ENCODE measurements at regions not wholly inside any gene's neighbourhood (a gene's known extent, or its start where the extent isn't known, plus 50 kb on each side); places are given as distances from the start of the nearest gene placed in this dataset.
"Not testable (repeated sequence)": the region's sequence is repeated elsewhere in the genome, so short reads cannot be mapped to it uniquely, and the experiment has no call there.

GRCh38 chr21:28858424-28858823 lies 134.3 kb downstream of the LTN1 start:
- TF ChIP-seq CTCF (IDR thresholded peaks at IDR 0.05; ENCODE audit: insufficient read depth, low read depth, low read length, missing control alignments): no peak
- no peak for DNase-seq (ENCODE audit: low read depth)
- H3K4me3 ChIP-seq (ENCODE audit: low read length): no peak overlapping the region

GRCh38 chr21:28857752-28858151 lies 134.9 kb downstream of the LTN1 start:
- no peak for TF ChIP-seq CTCF (IDR thresholded peaks at IDR 0.05; ENCODE audit: insufficient read depth, low read depth, low read length, missing control alignments)
- DNase-seq (ENCODE audit: low read depth): no peak
- H3K4me3 ChIP-seq (ENCODE audit: low read length): no peak overlapping the region

GRCh38 chr21:28856588-28857250 lies 136.0 kb downstream of the LTN1 start:
- no peak overlapping the region for H3K4me3 ChIP-seq (ENCODE audit: low read length)
- TF ChIP-seq CTCF (IDR thresholded peaks at IDR 0.05; ENCODE audit: insufficient read depth, low read depth, low read length, missing control alignments): no peak
- DNase-seq (ENCODE audit: low read depth): no peak

- H3K4me3 ChIP-seq (ENCODE audit: low read length): no peak overlapping the region
- no peak for TF ChIP-seq CTCF (IDR thresholded peaks at IDR 0.05; ENCODE audit: insufficient read depth, low read depth, low read length, missing control alignments)
- no peak for DNase-seq (ENCODE audit: low read depth)
Measured at GRCh38 chr21:28852706-28853105, 140.0 kb downstream of the LTN1 start.

GRCh38 chr21:28851645-28852044 lies 141.0 kb downstream of the LTN1 start:
- no peak for TF ChIP-seq CTCF (IDR thresholded peaks at IDR 0.05; ENCODE audit: insufficient read depth, low read depth, low read length, missing control alignments)
- no peak for DNase-seq (ENCODE audit: low read depth)
- no peak overlapping the region for H3K4me3 ChIP-seq (ENCODE audit: low read length)

GRCh38 chr21:28839237-28839636 lies 153.4 kb downstream of the LTN1 start:
- not testable (repeated sequence) for DNase-seq (ENCODE audit: low read depth); H3K4me3 ChIP-seq (ENCODE audit: low read length)

- not testable (repeated sequence) for H3K4me3 ChIP-seq (ENCODE audit: low read length); DNase-seq (ENCODE audit: low read depth)
Measured at GRCh38 chr21:28837426-28837825, 155.3 kb downstream of the LTN1 start.

- not testable (repeated sequence) for H3K4me3 ChIP-seq (ENCODE audit: low read length); DNase-seq (ENCODE audit: low read depth)
Measured at GRCh38 chr21:28836588-28836987, 156.1 kb downstream of the LTN1 start.
